HCT116 (cell line): ENCODE measurements at regions not wholly inside any gene's neighbourhood (a gene's known extent, or its start where the extent isn't known, plus 50 kb on each side); places are given as distances from the start of the nearest gene placed in this dataset.

ENCODE experiments used
- CTCF ChIP-seq, 3 experiments: fragments of 200-600 bp in 1 of 3; sonication (generic) in 1 of 3; IDR thresholded peaks in 2 of 3; conservative IDR thresholded peaks in 1 of 3; 2 replicates each; pipeline ENCODE4 v1.5.1; 2012 to 2017; ENCODE audit warnings: low read depth in 2 of 3, low read length in 2 of 3, antibody characterized with exemption in 1 of 3, borderline replicate concordance in 1 of 3, control low read depth in 1 of 3, mild to moderate bottlenecking in 1 of 3, mixed read lengths in 1 of 3, mixed run types in 1 of 3, moderate library complexity in 1 of 3; ENCODE audit not compliant: insufficient read depth in 1 of 3
- POLR2AphosphoS5 ChIP-seq: IDR thresholded peaks from 2 replicates; pipeline ENCODE4 v1.6.1; 2011; ENCODE audit warnings: mild to moderate bottlenecking, low read depth, low read length, moderate library complexity
- TF ChIP-seq, protein P1 (sequence below): IDR thresholded peaks from 2 replicates; pipeline ENCODE4 v1.6.1; 2012

DNA sequence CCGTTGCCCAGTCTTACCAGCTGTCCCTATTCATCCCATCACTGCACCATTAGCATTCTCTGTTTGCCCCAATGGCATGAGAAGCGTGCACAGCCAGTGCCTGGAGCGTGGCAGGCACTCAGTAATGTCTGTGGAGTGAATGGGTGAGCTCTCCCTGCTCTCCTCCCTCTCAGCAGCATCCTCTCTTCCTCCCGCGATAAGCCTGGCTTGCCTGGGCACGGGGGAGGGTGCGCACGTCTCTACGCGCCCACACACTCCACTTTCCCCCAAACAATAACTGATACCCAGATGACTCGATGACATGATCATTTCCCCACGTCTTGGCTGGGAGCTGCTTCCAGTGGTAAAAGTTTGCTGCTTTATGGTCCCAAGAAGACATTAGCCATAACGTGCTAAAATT lies 81.8 kb upstream of the LINGO1 start:
- TF ChIP-seq CTCF (IDR thresholded peaks at IDR 0.05 in 2 of 3, conservative IDR thresholded peaks at IDR 0.05 in 1 of 3; ENCODE audit: borderline replicate concordance in 1 of 3, insufficient read depth in 1 of 3, low read depth in 2 of 3, low read length in 2 of 3): no peak
- no peak for TF ChIP-seq POLR2AphosphoS5
- TF ChIP-seq, protein P1, sequence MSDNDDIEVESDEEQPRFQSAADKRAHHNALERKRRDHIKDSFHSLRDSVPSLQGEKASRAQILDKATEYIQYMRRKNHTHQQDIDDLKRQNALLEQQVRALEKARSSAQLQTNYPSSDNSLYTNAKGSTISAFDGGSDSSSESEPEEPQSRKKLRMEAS: no peak
